Ovary (tissue), 7 donors: ENCODE measurements at regions not wholly inside any gene's neighbourhood (a gene's known extent, or its start where the extent isn't known, plus 50 kb on each side); places are given as distances from the start of the nearest gene placed in this dataset.

Source experiments
- DNase-seq, 5 donors: peaks; one replicate each; pipeline ENCODE4 v3.0.0-alpha.2; 2019 to 2020
- H3K27ac ChIP-seq, 2 donors: fragments of 200-600 bp; one replicate each; pipeline versions ENCODE4 v1.5.1 to v1.8.0; 2019 to 2022
- H3K27me3 ChIP-seq: fragments of 200-600 bp; one replicate; pipeline ENCODE4 v1.8.0; 2022
- H3K36me3 ChIP-seq: fragments of 200-600 bp; sonication (generic); one replicate; pipeline ENCODE4 v1.5.1; 2019
- H3K4me1 ChIP-seq: one replicate; pipeline ENCODE4 v1.8.1; 2013; ENCODE audit warnings: mild to moderate bottlenecking, moderate library complexity; ENCODE audit not compliant: insufficient read depth
- H3K4me3 ChIP-seq: fragments of 200-600 bp; sonication (generic); one replicate; pipeline ENCODE4 v1.5.1; 2017
- H3K9me3 ChIP-seq, 2 donors: fragments of 200-600 bp in 1 of 2; sonication (generic) in 1 of 2; one replicate each; pipeline versions ENCODE4 v1.5.1 to v1.8.1; 2013 to 2019; ENCODE audit warnings: mild to moderate bottlenecking in 1 of 2, moderate library complexity in 1 of 2
- EP300 ChIP-seq: sonication (generic); formaldehyde crosslinking; IDR thresholded peaks from one replicate; pipeline ENCODE4 v1.6.1; 2017; ENCODE audit warnings: antibody characterized with exemption
- POLR2A ChIP-seq: fragments of 450-650 bp; IDR thresholded peaks from one replicate; pipeline ENCODE4 v1.6.1; 2017; ENCODE audit warnings: antibody characterized with exemption, mild to moderate bottlenecking, moderate library complexity
- WGBS, 3 donors: extraction: QIAGEN DNeasy Blood & Tissue Kit in 1 of 3; methylation state at CpG; one replicate each; pipeline versions ENCODE4 v1.1.5 to v1.1.7; 2013 to 2017; 5-methylcytosine and 5-hydroxymethylcytosine counted together
- intact Hi-C, 4 donors: fragments of 100-400 bp; cut with DNase I; formaldehyde crosslinking; loops; one replicate each; pipeline versions ENCODE4 v1.11.0 to v1.15.1; 2022 to 2023
- TF ChIP-seq, protein P1 (sequence below), 3 donors: fragments of 450-650 bp in 2 of 3; fragments of 200-600 bp in 1 of 3; IDR thresholded peaks; one replicate each; pipeline versions ENCODE4 v1.5.1 to v1.8.0; 2016 to 2022; ENCODE audit warnings: antibody characterized with exemption in 3 of 3, mild to moderate bottlenecking in 1 of 3
- donor health status: DM: no; HTN: no; CAD: no; lungs with moderate emphysema.
- donor health status: DM: no; HTN: no; CAD: no.
- donor health status: Bipolar disorder and iron deficiency.
- donor health status: DM: no; HTN: no; CAD: no.
- donor health status: DM: yes; HTN: yes; CAD: no.

GRCh38 chr14:38704220-38704619 is 398.8 kb downstream of the SEC23A start:
- TF ChIP-seq, protein P1, sequence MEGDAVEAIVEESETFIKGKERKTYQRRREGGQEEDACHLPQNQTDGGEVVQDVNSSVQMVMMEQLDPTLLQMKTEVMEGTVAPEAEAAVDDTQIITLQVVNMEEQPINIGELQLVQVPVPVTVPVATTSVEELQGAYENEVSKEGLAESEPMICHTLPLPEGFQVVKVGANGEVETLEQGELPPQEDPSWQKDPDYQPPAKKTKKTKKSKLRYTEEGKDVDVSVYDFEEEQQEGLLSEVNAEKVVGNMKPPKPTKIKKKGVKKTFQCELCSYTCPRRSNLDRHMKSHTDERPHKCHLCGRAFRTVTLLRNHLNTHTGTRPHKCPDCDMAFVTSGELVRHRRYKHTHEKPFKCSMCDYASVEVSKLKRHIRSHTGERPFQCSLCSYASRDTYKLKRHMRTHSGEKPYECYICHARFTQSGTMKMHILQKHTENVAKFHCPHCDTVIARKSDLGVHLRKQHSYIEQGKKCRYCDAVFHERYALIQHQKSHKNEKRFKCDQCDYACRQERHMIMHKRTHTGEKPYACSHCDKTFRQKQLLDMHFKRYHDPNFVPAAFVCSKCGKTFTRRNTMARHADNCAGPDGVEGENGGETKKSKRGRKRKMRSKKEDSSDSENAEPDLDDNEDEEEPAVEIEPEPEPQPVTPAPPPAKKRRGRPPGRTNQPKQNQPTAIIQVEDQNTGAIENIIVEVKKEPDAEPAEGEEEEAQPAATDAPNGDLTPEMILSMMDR (IDR thresholded peaks at IDR 0.05): no peak
- TF ChIP-seq EP300: no peak
- TF ChIP-seq POLR2A: no peak
- 85 to 93% (median 93%) methylated on average over 1 of the region's 1 CpG for WGBS, 3 donors
- Histone ChIP-seq H3K9me3 (no peaks in the 10 kb centered on the region), H3K4me1 (no peaks in the 10 kb centered on the region), H3K4me3 (no peak overlapping the region), H3K27me3 (no peaks in the 10 kb centered on the region), H3K36me3 (no peaks in the 10 kb centered on the region), H3K27ac (no peak overlapping the region)
- intact Hi-C loops: no loop called here
- no peak for DNase-seq

DNA sequence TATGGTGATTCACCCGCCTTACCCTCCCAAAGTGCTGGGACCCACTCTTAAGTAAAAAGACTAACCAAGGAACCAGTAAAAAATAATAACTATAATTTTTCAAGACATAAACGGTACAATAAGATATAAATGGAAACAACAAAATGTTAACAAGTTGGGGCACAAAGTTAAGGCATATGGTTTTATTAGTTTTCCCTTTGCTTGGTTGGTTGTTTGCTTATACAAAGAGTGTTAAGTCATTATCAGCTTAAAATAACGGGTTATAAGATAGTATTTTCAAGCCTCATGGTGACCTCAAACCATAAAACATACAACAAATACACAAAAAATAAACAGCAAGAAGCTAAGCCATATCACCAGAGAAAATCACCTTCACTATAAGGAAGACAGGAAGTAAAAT is 406.1 kb downstream of the SEC23A start:
- H3K27me3 ChIP-seq: no peaks in the 10 kb centered on the region
- H3K27ac ChIP-seq: no peak overlapping the region
- H3K36me3 ChIP-seq: no peaks in the 10 kb centered on the region
- no peaks in the 10 kb centered on the region for H3K4me1 ChIP-seq
- intact Hi-C loops: no loop called here
- no peaks in the 10 kb centered on the region for H3K9me3 ChIP-seq
- TF ChIP-seq, protein P1 (IDR thresholded peaks at IDR 0.05): no peak
- TF ChIP-seq EP300: no peak
- TF ChIP-seq POLR2A: no peak
- H3K4me3 ChIP-seq: no peak overlapping the region
- DNase-seq: no peak
- WGBS, 3 donors: 67 to 81% (median 77%) methylated on average over 3 of the region's 3 CpGs

GRCh38 chr14:38693423-38693822 is 409.6 kb downstream of the SEC23A start:
- no peak for DNase-seq
- Histone ChIP-seq H3K4me1 (no peaks in the 10 kb centered on the region), H3K36me3 (no peaks in the 10 kb centered on the region), H3K27me3 (no peaks in the 10 kb centered on the region), H3K4me3 (no peak overlapping the region), H3K27ac (no peak overlapping the region), H3K9me3 (no peaks in the 10 kb centered on the region)
- TF ChIP-seq POLR2A (no peak), EP300 (no peak)
- TF ChIP-seq, protein P1 (IDR thresholded peaks at IDR 0.05): no peak
- intact Hi-C loops: no loop called here
- 61 to 70% (median 66%) methylated on average over 2 of the region's 2 CpGs for WGBS, 3 donors

DNA sequence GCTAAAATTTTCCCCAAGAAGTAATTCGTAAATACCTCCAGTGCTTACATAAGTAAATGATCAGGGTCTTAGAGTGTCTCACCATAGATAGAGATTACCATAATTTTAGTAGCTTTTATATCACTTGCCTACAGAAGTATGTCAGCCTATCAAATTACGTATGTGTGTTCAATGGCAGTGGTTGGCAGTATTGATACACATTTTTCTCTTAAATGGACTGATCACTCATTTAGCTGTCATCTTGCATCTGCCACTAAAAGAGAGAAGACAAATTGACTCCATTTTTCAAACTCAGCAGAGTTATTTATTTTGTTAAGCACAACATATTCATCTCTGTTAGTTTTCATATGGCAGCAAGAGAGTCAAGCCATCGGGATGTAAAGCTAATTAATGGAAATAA is 413.1 kb upstream of the CLEC14A start:
- intact Hi-C loops: no loop called here
- TF ChIP-seq POLR2A (no peak), EP300 (no peak)
- TF ChIP-seq, protein P1 (IDR thresholded peaks at IDR 0.05): no peak
- 63 to 75% (median 65%) methylated on average over 3 of the region's 3 CpGs for WGBS, 3 donors
- no peak overlapping the region for H3K27ac ChIP-seq
- H3K36me3 ChIP-seq: no peaks in the 10 kb centered on the region
- H3K4me3 ChIP-seq: no peak overlapping the region
- no peaks in the 10 kb centered on the region for H3K27me3 ChIP-seq
- no peaks in the 10 kb centered on the region for H3K4me1 ChIP-seq
- no peaks in the 10 kb centered on the region for H3K9me3 ChIP-seq
- no peak for DNase-seq

- 92 to 96% (median 93%) methylated on average over 1 of the region's 1 CpG for WGBS, 3 donors
- intact Hi-C loops: no loop called here
- DNase-seq: no peak
These were observed 407.5 kb upstream of the CLEC14A start for GRCh38 chr14:38663382-38663781.

More at GRCh38 chr14:38663382-38663781, 407.5 kb upstream of the CLEC14A start:
- Histone ChIP-seq H3K27ac (no peak overlapping the region), H3K4me1 (no peaks in the 10 kb centered on the region), H3K4me3 (no peak overlapping the region), H3K36me3 (no peaks in the 10 kb centered on the region), H3K27me3 (no peaks in the 10 kb centered on the region), H3K9me3 (no peaks in the 10 kb centered on the region)
- TF ChIP-seq, protein P1 (IDR thresholded peaks at IDR 0.05): no peak
- TF ChIP-seq POLR2A: no peak
- TF ChIP-seq EP300: no peak
